NCI-H345 (cell line): ENCODE measurements at regions not wholly inside any gene's neighbourhood (a gene's known extent, or its start where the extent isn't known, plus 50 kb on each side); places are given as distances from the start of the nearest gene placed in this dataset.
"Not testable (repeated sequence)": the region's sequence is repeated elsewhere in the genome, so short reads cannot be mapped to it uniquely, and the experiment has no call there.

Experiments
- DNase-seq: peaks from one replicate; lab custom pipeline; 2025; lab: John Stamatoyannopoulos, UW

GRCh38 chr14:38567703-38568102 is 311.8 kb upstream of the CLEC14A start:
- no peak for DNase-seq

DNA sequence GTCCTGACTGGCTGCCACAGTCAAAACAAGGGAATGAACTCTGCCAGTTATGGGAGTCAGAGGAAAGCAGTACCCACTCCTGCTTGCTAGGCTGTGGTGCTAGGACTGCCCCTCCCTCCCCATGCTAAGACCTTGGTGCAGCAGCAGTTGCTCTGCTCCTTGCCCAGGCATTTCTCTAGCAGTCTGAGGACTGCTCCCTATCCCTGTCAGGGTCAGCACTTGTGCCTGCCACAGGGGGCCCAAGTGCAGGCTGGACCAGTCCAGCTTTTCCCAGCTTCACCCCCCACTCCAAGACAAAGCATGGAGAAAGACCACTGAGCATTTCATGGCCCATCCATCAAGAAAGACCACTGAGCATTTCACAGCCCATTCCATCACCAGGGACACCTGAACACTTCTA is 305.8 kb upstream of the CLEC14A start:
- no peak for DNase-seq

- DNase-seq: no peak
These were observed 303.8 kb upstream of the CLEC14A start for GRCh38 chr14:38559711-38560110.

- not testable (repeated sequence) for DNase-seq
These were observed 301.5 kb upstream of the CLEC14A start for GRCh38 chr14:38557391-38557790.

DNA sequence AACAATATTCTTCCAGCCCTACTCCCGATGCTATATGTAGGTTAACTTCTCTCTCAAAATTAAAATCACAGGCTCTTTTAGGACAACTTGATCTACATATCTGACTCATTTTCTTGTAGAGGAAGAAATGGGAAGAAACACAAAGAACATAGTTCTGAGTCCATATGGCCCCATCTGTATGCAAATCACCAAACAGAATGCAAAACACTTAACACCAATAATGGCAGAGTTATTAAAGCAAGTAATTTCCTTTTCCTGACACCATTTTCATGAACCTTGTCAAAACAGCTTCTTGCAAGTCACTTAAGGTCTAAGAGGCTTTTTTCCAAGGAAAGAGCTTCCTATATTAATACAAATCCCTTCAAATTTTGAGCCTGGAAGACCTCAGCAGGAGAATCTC is 300.4 kb upstream of the CLEC14A start:
- DNase-seq: no peak

DNA sequence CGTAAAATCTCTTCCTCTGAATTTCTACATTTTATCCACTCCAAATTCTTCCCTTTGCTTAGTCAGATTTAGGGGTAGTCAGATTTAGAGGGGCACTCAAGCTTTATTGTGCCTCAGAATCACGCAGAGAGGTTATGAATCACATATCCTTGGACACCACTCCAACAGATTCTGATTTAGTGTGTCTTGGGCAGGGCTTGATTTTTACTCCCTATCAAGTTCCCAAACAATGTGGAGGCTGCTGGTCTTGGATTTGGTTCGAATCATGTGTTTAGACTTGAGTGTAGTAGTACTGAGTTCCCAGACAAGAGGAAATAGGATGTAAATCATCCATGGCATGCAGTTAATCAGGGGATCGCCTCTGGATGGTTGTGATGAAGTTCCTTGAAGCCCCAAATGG is 298.1 kb upstream of the CLEC14A start:
- no peak for DNase-seq

- DNase-seq: no peak
These were observed 297.7 kb upstream of the CLEC14A start for GRCh38 chr14:38553586-38553985.

DNA sequence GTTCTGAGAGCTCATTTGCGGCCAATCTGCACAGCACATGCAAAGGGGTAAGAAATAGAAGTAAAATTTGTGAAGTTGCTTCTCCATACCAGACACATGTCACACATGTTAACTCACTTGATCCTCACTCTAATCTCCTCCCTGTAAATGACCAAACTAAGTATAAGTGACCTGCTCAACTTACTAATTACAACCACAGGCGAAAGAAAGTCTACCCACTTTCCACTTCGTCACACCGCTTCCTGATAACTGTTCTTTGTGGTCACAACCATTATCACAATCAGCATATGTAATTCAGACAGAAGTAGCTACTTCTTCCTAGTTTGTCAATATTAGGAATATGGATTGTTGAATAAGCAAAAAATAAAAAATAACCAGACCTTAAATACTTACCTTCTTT is 293.7 kb upstream of the CLEC14A start:
- no peak for DNase-seq

DNA sequence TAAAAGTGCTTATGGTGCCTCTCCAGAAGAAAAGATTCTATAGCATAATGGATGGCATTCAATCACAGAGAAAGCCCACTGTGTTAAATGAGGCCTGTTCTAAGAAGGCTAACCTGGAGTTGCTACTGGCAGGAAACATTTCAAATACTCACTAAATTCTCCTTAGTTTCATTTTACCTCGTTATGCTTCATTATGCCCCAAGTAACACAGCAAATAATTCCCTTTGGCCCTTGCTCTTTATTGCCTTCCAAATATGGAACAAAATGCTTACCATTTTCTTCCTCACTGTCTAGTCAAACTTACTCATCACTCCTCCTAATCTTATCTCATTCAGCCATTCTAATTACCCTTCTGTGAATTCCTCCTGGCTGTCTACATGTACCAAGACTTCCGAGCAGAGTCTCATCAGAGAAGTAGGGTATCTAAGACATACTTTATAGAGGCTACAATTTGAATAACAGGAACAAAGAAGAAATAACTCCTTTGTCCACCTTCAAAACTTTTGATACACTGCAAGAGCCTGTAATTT is 292.1 kb upstream of the CLEC14A start:
- no peak for DNase-seq

- DNase-seq: no peak
These were observed 291.1 kb upstream of the CLEC14A start for GRCh38 chr14:38546932-38547551.

GRCh38 chr14:38544776-38545175 is 288.9 kb upstream of the CLEC14A start:
- no peak for DNase-seq

- not testable (repeated sequence) for DNase-seq
These were observed 288.0 kb upstream of the CLEC14A start for GRCh38 chr14:38543851-38544250.

- DNase-seq: not testable (repeated sequence)
These were observed 282.2 kb upstream of the CLEC14A start for GRCh38 chr14:38538053-38538452.

GRCh38 chr14:38536376-38537038 is 280.6 kb upstream of the CLEC14A start:
- no peak for DNase-seq

- no peak for DNase-seq
These were observed 272.7 kb upstream of the CLEC14A start for GRCh38 chr14:38528582-38528981.

- DNase-seq: no peak
These were observed 271.6 kb upstream of the CLEC14A start for GRCh38 chr14:38527502-38527878.

DNA sequence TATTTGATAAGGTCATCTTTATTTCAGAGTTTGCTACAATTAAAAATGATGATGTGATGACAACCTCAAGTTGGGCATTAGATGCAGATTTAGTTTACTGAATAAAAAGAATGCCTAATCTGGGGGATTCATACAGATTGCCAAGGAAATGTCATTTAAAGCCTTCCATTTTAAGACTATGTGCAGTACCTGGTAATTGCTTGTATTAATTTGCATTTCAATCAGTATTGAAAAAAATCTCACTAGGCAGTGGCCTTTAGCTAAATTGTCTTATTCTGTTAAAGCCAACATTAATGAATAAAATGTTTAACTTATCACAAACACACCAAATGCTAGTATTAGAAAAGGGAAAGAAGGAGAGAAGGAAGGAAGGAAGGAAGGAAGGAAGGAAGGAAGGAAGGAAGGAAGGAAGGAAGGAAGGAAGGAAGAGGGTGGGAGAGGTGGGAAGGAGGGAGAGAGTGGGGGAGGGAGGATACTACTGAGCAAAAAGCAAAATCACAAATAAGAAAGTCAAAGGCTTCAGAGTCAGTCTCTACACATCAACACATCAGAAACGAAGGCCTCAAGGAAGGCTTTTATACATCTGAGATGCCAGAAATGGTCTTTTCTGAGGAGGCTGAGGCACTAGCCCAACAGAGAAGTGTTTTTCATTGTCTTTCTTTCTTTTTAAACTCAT is 271.1 kb upstream of the CLEC14A start:
- no peak for DNase-seq

DNA sequence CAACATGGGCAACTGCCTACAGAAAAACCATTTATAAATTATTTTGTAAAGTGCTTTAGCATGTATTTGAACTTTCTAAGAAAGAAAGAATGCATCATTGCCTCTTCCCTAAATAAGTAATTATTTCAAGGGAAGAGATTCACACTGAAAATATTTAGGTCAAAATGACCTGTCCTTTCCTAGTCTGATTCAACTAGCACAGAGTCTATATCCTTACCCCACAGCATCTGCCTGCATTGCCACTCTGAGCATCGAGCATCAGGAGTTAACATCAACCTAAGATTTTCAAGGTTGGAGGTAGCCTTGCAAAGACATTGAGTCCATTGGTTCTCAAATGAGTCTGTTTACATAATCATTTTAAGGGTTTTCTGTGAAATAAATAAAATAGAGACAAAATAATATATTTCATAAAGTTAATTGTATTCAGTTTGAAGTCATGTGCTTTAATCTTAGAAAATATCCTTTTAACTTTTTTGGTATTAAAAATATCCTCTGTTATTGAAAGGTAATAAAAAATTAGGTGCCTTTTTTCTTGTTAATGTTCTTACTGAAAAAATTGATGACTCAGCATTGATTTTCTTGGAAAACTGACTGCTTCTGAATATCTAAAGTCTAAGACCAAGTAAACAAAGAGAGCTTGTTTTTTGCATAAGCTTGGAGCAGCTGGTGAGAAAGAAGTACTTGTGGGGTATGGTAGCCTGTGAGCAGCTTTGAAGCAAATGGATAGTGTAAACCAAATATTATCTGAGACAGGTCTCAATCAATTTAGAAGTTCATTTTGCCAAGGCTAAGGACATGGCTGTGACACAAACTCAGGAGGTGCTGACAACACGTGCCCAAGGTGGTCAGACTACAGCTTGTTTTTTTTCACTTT is 269.0 kb upstream of the CLEC14A start:
- DNase-seq: no peak

- DNase-seq: no peak
These were observed 266.8 kb upstream of the CLEC14A start for GRCh38 chr14:38522724-38523123.

DNA sequence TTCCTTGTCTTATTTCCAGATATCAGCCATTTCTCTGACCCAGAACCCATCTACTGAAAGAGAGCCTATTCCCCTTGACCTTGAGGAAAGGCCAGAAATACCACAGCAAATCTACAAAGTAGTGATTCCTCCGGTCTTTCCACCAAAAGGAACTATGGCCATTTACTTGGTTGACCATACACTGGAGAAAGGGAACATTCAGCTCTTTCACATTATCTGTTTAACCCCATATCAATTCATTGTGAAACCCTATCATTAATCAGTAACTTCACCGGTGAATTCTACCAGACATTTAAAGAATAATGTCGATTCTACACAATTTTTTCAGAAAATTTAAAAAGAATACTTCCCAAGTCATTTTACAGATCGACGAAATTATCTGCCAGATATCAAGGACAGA is 265.7 kb upstream of the CLEC14A start:
- no peak for DNase-seq

- no peak for DNase-seq
These were observed 261.5 kb upstream of the CLEC14A start for GRCh38 chr14:38517426-38517825.

- DNase-seq: no peak
These were observed 256.3 kb upstream of the CLEC14A start for GRCh38 chr14:38512236-38512635.
